Uterus (tissue), 3 donors: ENCODE measurements at regions not wholly inside any gene's neighbourhood (a gene's known extent, or its start where the extent isn't known, plus 50 kb on each side); places are given as distances from the start of the nearest gene placed in this dataset.

ENCODE experiments used
- DNase-seq, 2 donors: peaks; one replicate each; pipeline ENCODE4 v3.0.0-alpha.2; 2019 to 2020
- H3K27ac ChIP-seq, 2 donors: fragments of 200-600 bp; sonication (generic); 1 replicate in 1 of 2; 2 replicates in 1 of 2; pipeline ENCODE4 v1.5.1; 2016 to 2018
- H3K27me3 ChIP-seq, 2 donors: fragments of 200-600 bp; sonication (generic); one replicate each; pipeline ENCODE4 v1.5.1; 2018 to 2019; ENCODE audit warnings: control low read depth in 1 of 2
- H3K36me3 ChIP-seq, 2 donors: fragments of 200-600 bp; sonication (generic); one replicate each; pipeline ENCODE4 v1.5.1; 2019; ENCODE audit warnings: control low read depth in 1 of 2
- H3K4me1 ChIP-seq, 2 donors: fragments of 200-600 bp; sonication (generic); one replicate each; pipeline ENCODE4 v1.5.1; 2018 to 2019; ENCODE audit warnings: control low read depth in 1 of 2
- H3K4me3 ChIP-seq, 2 donors: fragments of 200-600 bp; sonication (generic); 1 replicate in 1 of 2; 2 replicates in 1 of 2; pipeline ENCODE4 v1.5.1; 2018 to 2019; ENCODE audit warnings: mild to moderate bottlenecking in 1 of 2
- H3K9me3 ChIP-seq, 2 donors: fragments of 200-600 bp; sonication (generic); one replicate each; pipeline ENCODE4 v1.5.1; 2019; ENCODE audit warnings: control low read depth in 1 of 2
- CTCF ChIP-seq, 4 experiments: fragments of 200-600 bp in 2 of 4; fragments of 450-650 bp in 2 of 4; sonication (generic) in 2 of 4; IDR thresholded peaks; one replicate each; pipeline ENCODE4 v1.5.1; 2016 to 2019; ENCODE audit warnings: antibody characterized with exemption in 4 of 4, mild to moderate bottlenecking in 2 of 4, moderate library complexity in 1 of 4
- POLR2A ChIP-seq, 2 donors: fragments of 450-650 bp; IDR thresholded peaks; one replicate each; pipeline ENCODE4 v1.6.1; 2016; ENCODE audit warnings: antibody characterized with exemption in 2 of 2, mild to moderate bottlenecking in 1 of 2, moderate library complexity in 1 of 2
- intact Hi-C: fragments of 100-400 bp; cut with DNase I; formaldehyde crosslinking; loops from one replicate; pipeline ENCODE4 v1.15.1; 2023; ENCODE audit warnings: low total_unique reads
- donor health status: DM: yes; HTN: yes; CAD: no.

GRCh38 chr12:130081117-130081805, 81.0 kb upstream of the FZD10 start:
- Histone ChIP-seq H3K4me1 (no peaks in the 10 kb centered on the region), H3K36me3 (no peaks in the 10 kb centered on the region), H3K27me3 (no peaks in the 10 kb centered on the region), H3K4me3 (no peak overlapping the region), H3K9me3 (no peaks in the 10 kb centered on the region), H3K27ac (no peak overlapping the region)
- intact Hi-C loops: no loop called here
- no peak for DNase-seq
- TF ChIP-seq POLR2A (IDR thresholded peaks at IDR 0.05): no peak
- no peak for TF ChIP-seq CTCF (IDR thresholded peaks at IDR 0.05)

DNA sequence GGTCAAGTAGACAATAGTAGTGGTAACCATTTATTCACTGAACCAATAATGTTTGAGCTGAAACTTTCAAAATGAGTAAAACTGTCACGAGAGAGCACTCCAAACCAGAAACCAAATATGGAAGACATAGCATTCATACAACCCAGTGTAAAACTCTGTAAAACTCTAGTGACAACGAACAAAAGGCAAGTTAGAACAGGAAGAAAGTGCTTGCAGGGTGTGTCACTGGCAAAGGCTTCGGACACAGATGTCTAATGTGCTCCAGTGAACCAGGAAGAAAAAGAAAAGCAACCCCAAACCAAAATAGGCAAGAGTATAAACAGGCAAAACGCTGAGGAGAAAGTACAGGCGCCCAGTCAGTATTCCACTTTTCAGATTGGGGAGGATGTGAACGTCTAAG, 79.3 kb upstream of the FZD10 start:
- Histone ChIP-seq H3K27ac (no peak overlapping the region), H3K9me3 (no peaks in the 10 kb centered on the region), H3K4me1 (no peaks in the 10 kb centered on the region), H3K36me3 (no peaks in the 10 kb centered on the region), H3K4me3 (no peak overlapping the region), H3K27me3 (no peaks in the 10 kb centered on the region)
- intact Hi-C loops: no loop called here
- no peak for DNase-seq
- TF ChIP-seq POLR2A (IDR thresholded peaks at IDR 0.05) (no peak), CTCF (IDR thresholded peaks at IDR 0.05) (no peak)

- intact Hi-C loops: no loop called here
- H3K4me1 ChIP-seq: no peaks in the 10 kb centered on the region
- DNase-seq: no peak
- no peak overlapping the region for H3K4me3 ChIP-seq
- no peaks in the 10 kb centered on the region for H3K36me3 ChIP-seq
- H3K27ac ChIP-seq: no peak overlapping the region
- TF ChIP-seq CTCF (IDR thresholded peaks at IDR 0.05) (no peak), POLR2A (IDR thresholded peaks at IDR 0.05) (no peak)
- H3K27me3 ChIP-seq: no peaks in the 10 kb centered on the region
- no peaks in the 10 kb centered on the region for H3K9me3 ChIP-seq
These were observed 78.5 kb upstream of the FZD10 start for GRCh38 chr12:130083734-130084133.

- DNase-seq: no peak
- no peaks in the 10 kb centered on the region for H3K36me3 ChIP-seq
- H3K9me3 ChIP-seq: no peaks in the 10 kb centered on the region
- no peak overlapping the region for H3K4me3 ChIP-seq
- TF ChIP-seq CTCF (IDR thresholded peaks at IDR 0.05) (no peak), POLR2A (IDR thresholded peaks at IDR 0.05) (no peak)
- H3K27ac ChIP-seq: no peak overlapping the region
- H3K27me3 ChIP-seq: no peaks in the 10 kb centered on the region
- no peaks in the 10 kb centered on the region for H3K4me1 ChIP-seq
- intact Hi-C loops: no loop called here
These were observed 77.9 kb upstream of the FZD10 start for GRCh38 chr12:130084359-130084758.

DNA sequence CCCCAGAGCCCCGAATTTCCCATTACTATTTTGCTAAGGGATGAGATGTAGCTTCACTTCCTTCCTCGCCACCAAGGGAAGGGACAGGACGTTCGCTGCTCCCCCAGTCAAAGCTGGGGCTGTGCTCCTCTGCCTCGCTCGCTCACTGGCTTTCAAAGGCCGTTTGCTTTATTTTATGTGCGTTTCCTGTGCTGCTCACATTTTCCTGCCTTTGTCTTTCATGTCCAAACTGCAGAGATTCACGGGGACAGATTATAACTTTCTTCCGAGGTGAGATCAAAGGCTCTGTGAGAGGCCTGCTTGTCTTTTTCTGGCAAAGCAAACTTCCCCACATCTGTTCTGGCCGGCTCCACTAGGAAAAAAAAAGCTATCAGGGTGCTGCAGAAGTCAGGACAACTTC, 76.0 kb upstream of the FZD10 start:
- Histone ChIP-seq H3K9me3 (no peaks in the 10 kb centered on the region), H3K36me3 (no peaks in the 10 kb centered on the region), H3K27me3 (no peaks in the 10 kb centered on the region), H3K4me1 (no peaks in the 10 kb centered on the region), H3K4me3 (no peak overlapping the region), H3K27ac (no peak overlapping the region)
- DNase-seq: no peak
- TF ChIP-seq POLR2A (IDR thresholded peaks at IDR 0.05) (no peak), CTCF (IDR thresholded peaks at IDR 0.05) (no peak)
- intact Hi-C loops: no loop called here
